KMS-11 (cell line): ENCODE measurements at regions not wholly inside any gene's neighbourhood (a gene's known extent, or its start where the extent isn't known, plus 50 kb on each side); places are given as distances from the start of the nearest gene placed in this dataset.

Experiments used
- H2AFZ ChIP-seq: fragments of 200-600 bp; sonication (generic); 2 replicates; pipeline ENCODE4 v1.6.1; 2016; ENCODE audit warnings: antibody characterized with exemption, mixed run types, low read depth
- H3K27ac ChIP-seq: fragments of 200-600 bp; sonication (generic); 2 replicates; pipeline ENCODE4 v1.6.1; 2016; ENCODE audit warnings: mild to moderate bottlenecking, mixed run types
- H3K27me3 ChIP-seq: fragments of 200-600 bp; sonication (generic); 2 replicates; pipeline ENCODE4 v1.6.1; 2017; ENCODE audit warnings: mild to moderate bottlenecking, low read depth, mixed run types, moderate library complexity; ENCODE audit not compliant: insufficient read depth
- H3K36me3 ChIP-seq: fragments of 200-600 bp; sonication (generic); 2 replicates; pipeline ENCODE4 v1.6.1; 2017; ENCODE audit warnings: mild to moderate bottlenecking, mixed run types; ENCODE audit not compliant: insufficient read depth
- H3K4me1 ChIP-seq: fragments of 200-600 bp; sonication (generic); 2 replicates; pipeline ENCODE4 v1.6.1; 2016; ENCODE audit warnings: mild to moderate bottlenecking, low read depth, mixed run types; ENCODE audit not compliant: poor library complexity, severe bottlenecking
- H3K4me2 ChIP-seq: fragments of 200-600 bp; sonication (generic); 2 replicates; pipeline ENCODE4 v1.7.0; 2016; ENCODE audit warnings: mild to moderate bottlenecking, mixed run types
- H3K4me3 ChIP-seq: fragments of 200-600 bp; sonication (generic); IDR thresholded peaks from 2 replicates; pipeline ENCODE4 v1.6.1; 2017; ENCODE audit warnings: low read depth, low read length, mixed read lengths; ENCODE audit not compliant: insufficient read depth
- H3K79me2 ChIP-seq: fragments of 200-600 bp; sonication (generic); 2 replicates; pipeline ENCODE4 v1.6.1; 2016; ENCODE audit warnings: low read depth, mixed run types; ENCODE audit not compliant: insufficient read depth
- H3K9ac ChIP-seq: fragments of 200-600 bp; sonication (generic); 2 replicates; pipeline ENCODE4 v1.6.1; 2016; ENCODE audit warnings: mild to moderate bottlenecking, mixed run types
- H4K20me1 ChIP-seq: fragments of 200-600 bp; sonication (generic); 2 replicates; pipeline ENCODE4 v1.6.1; 2016; ENCODE audit warnings: mild to moderate bottlenecking, mixed run types; ENCODE audit not compliant: insufficient read depth
- TF ChIP-seq, protein P1 (sequence below): fragments of 200-600 bp; sonication (generic); conservative IDR thresholded peaks from 2 replicates; pipeline ENCODE4 v1.6.1; 2017; ENCODE audit warnings: low read depth, mild to moderate bottlenecking, antibody characterized with exemption, low read length, moderate library complexity, mixed read lengths

DNA sequence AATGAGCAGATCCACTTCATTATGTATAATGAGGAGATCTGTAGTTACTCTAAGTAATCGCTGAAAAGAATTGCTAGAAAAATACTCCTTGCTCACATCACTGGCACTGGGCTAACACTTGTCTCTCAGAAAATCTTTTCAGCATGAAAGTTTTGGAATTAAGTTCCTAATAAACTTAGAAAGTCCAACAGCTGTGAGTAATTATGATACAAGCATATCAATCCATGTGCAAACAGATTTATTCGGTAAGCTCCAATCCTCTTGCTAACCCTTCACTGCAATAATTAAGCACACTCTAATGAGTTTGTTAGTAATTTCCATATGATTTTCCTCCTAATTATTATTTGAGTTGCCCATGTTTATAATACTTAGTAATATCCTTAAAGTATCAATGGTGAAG, 652.6 kb upstream of the WWC1 start:
- Histone ChIP-seq H3K4me3 (no peak overlapping the region), H3K27me3 (no peaks in the 10 kb centered on the region), H4K20me1 (no peaks in the 10 kb centered on the region), H3K36me3 (no peaks in the 10 kb centered on the region), H3K27ac (no peak overlapping the region), H3K4me1 (no peaks in the 10 kb centered on the region), H2AFZ (no peak overlapping the region), H3K79me2 (no peaks in the 10 kb centered on the region), H3K4me2 (no peak overlapping the region), H3K9ac (no peak overlapping the region)
- TF ChIP-seq, protein P1, sequence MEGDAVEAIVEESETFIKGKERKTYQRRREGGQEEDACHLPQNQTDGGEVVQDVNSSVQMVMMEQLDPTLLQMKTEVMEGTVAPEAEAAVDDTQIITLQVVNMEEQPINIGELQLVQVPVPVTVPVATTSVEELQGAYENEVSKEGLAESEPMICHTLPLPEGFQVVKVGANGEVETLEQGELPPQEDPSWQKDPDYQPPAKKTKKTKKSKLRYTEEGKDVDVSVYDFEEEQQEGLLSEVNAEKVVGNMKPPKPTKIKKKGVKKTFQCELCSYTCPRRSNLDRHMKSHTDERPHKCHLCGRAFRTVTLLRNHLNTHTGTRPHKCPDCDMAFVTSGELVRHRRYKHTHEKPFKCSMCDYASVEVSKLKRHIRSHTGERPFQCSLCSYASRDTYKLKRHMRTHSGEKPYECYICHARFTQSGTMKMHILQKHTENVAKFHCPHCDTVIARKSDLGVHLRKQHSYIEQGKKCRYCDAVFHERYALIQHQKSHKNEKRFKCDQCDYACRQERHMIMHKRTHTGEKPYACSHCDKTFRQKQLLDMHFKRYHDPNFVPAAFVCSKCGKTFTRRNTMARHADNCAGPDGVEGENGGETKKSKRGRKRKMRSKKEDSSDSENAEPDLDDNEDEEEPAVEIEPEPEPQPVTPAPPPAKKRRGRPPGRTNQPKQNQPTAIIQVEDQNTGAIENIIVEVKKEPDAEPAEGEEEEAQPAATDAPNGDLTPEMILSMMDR: no peak

DNA sequence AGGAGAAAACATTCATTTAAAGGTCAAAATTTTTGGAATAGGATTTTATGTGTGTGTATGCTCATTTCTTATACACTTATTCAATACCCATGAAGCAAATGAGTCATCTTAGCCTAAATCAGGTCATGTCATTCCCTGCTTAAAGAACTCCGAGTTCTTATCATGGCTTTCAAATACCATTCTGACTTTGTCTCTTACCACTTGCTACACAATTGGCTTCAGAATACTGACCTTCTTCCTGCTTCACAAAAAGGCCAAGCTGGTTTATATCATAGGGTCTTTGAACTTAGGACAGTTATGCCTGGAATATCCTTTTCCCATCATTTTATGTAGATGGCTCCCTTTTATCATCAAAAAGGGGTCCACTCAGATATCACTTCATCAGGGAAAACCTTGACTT, 652.2 kb upstream of the WWC1 start:
- no peak overlapping the region for H3K27ac ChIP-seq

GRCh38 chr5:167639766-167640165, 651.7 kb upstream of the WWC1 start:
- H3K4me1 ChIP-seq: no peaks in the 10 kb centered on the region
- H3K27ac ChIP-seq: no peak overlapping the region
- TF ChIP-seq, protein P1: no peak
- no peak overlapping the region for H3K4me3 ChIP-seq
- H4K20me1 ChIP-seq: no peaks in the 10 kb centered on the region
- H3K36me3 ChIP-seq: no peaks in the 10 kb centered on the region
- H2AFZ ChIP-seq: no peak overlapping the region
- no peaks in the 10 kb centered on the region for H3K79me2 ChIP-seq
- no peak overlapping the region for H3K4me2 ChIP-seq
- H3K27me3 ChIP-seq: no peaks in the 10 kb centered on the region
- no peak overlapping the region for H3K9ac ChIP-seq

More for the DNA sequence above, 652.2 kb upstream of the WWC1 start:
- H3K4me1 ChIP-seq: no peaks in the 10 kb centered on the region
- H3K4me2 ChIP-seq: no peak overlapping the region
- H3K36me3 ChIP-seq: no peaks in the 10 kb centered on the region
- H2AFZ ChIP-seq: no peak overlapping the region
- no peaks in the 10 kb centered on the region for H3K27me3 ChIP-seq
- TF ChIP-seq, protein P1: no peak
- H3K4me3 ChIP-seq: no peak overlapping the region
- no peaks in the 10 kb centered on the region for H3K79me2 ChIP-seq
- H4K20me1 ChIP-seq: no peaks in the 10 kb centered on the region
- no peak overlapping the region for H3K9ac ChIP-seq

- Histone ChIP-seq H2AFZ (no peak overlapping the region), H3K9ac (no peak overlapping the region), H3K4me2 (no peak overlapping the region), H3K27ac (no peak overlapping the region), H3K27me3 (no peaks in the 10 kb centered on the region), H3K79me2 (no peaks in the 10 kb centered on the region), H3K36me3 (no peaks in the 10 kb centered on the region), H4K20me1 (no peaks in the 10 kb centered on the region), H3K4me1 (no peaks in the 10 kb centered on the region), H3K4me3 (no peak overlapping the region)
- TF ChIP-seq, protein P1: no peak
Observed at GRCh38 chr5:167642181-167642580, 649.3 kb upstream of the WWC1 start.
